HT-29 (cell line): ENCODE measurements at regions not wholly inside any gene's neighbourhood (a gene's known extent, or its start where the extent isn't known, plus 50 kb on each side); places are given as distances from the start of the nearest gene placed in this dataset.
"Not testable (repeated sequence)": the region's sequence is repeated elsewhere in the genome, so short reads cannot be mapped to it uniquely, and the experiment has no call there.

ENCODE experiments used
- DNase-seq: peaks from one replicate; pipeline ENCODE4 v3.0.0-alpha.2; 2015; ENCODE audit warnings: low spot score

- no peak for DNase-seq
These were observed 1141.8 kb downstream of the RPIA start for GRCh38 chr2:89833116-89833779.

GRCh38 chr2:89833780-89834117 lies 1142.3 kb downstream of the RPIA start:
- DNase-seq: no peak

GRCh38 chr2:89834306-89834705 lies 1142.8 kb downstream of the RPIA start:
- no peak for DNase-seq

- not testable (repeated sequence) for DNase-seq
These were observed 1144.9 kb downstream of the RPIA start for GRCh38 chr2:89836326-89836725.

GRCh38 chr2:89837962-89838625 lies 1146.6 kb downstream of the RPIA start:
- DNase-seq: no peak

- DNase-seq: not testable (repeated sequence)
These were observed 1148.7 kb downstream of the RPIA start for GRCh38 chr2:89840175-89840574.

GRCh38 chr2:89840781-89841475 lies 1149.5 kb downstream of the RPIA start:
- not testable (repeated sequence) for DNase-seq

GRCh38 chr2:89841476-89841840 lies 1150.0 kb downstream of the RPIA start:
- DNase-seq: no peak

- no peak for DNase-seq
These were observed 1150.9 kb downstream of the RPIA start for GRCh38 chr2:89842180-89842908.

GRCh38 chr2:89844221-89844943 lies 1152.9 kb downstream of the RPIA start:
- DNase-seq: no peak

GRCh38 chr2:89845532-89845931 lies 1154.1 kb downstream of the RPIA start:
- no peak for DNase-seq

GRCh38 chr2:89848114-89848513 lies 1156.6 kb downstream of the RPIA start:
- DNase-seq: no peak

GRCh38 chr2:89848763-89849368 lies 1157.4 kb downstream of the RPIA start:
- no peak for DNase-seq

- no peak for DNase-seq
These were observed 1158.3 kb downstream of the RPIA start for GRCh38 chr2:89849731-89850130.

GRCh38 chr2:89850481-89850880 lies 1159.0 kb downstream of the RPIA start:
- DNase-seq: no peak

GRCh38 chr2:89850881-89851582 lies 1159.6 kb downstream of the RPIA start:
- DNase-seq: no peak

- DNase-seq: no peak
These were observed 1160.1 kb downstream of the RPIA start for GRCh38 chr2:89851583-89851905.

GRCh38 chr2:89853427-89853826 lies 1162.0 kb downstream of the RPIA start:
- DNase-seq: not testable (repeated sequence)

- peak; percentile 24 for DNase-seq
These were observed 1164.3 kb downstream of the RPIA start for GRCh38 chr2:89855752-89856151.

- not testable (repeated sequence) for DNase-seq
These were observed 1164.8 kb downstream of the RPIA start for GRCh38 chr2:89856305-89856704.

- DNase-seq: not testable (repeated sequence)
These were observed 1170.7 kb downstream of the RPIA start for GRCh38 chr2:89862164-89862563.
